ENCODE measurements at regions not wholly inside any gene's neighbourhood (a gene's known extent, or its start where the extent isn't known, plus 50 kb on each side); places are given as distances from the start of the nearest gene placed in this dataset.
"Not testable (repeated sequence)": the region's sequence is repeated elsewhere in the genome, so short reads cannot be mapped to it uniquely, and the experiment has no call there.

DNA sequence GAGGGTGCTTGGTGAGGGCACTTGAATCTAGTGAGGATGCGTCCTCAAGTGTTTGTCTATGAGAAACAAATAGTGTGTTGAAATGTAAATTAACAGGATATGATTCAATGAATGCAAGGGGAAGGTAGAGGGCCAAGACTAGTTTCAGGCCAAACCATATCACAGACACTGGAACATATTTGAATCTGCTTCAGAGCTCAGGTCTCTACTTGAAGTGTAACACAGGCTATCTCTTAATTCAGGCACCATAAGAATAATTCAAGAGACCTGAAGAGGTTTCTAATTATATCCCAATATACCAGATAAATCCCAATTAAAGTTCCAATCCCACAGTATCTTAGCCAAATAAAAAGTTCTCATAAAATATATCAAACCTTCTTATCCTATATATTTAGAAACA is 146.5 kb upstream of the INTU start:
- Mint-ChIP-seq H3K36me3 (no peaks in the 10 kb centered on the region), H3K4me1 (peaks cover 27% of the 10 kb centered on the region), H3K4me3 (no peak overlapping the region), H3K9me3 (no peaks in the 10 kb centered on the region), H3K27me3 (ENCODE audit: low read depth) (no peaks in the 10 kb centered on the region), H3K27ac (no peak overlapping the region)
- CTCF ChIA-PET: interaction anchor here (1.5 kb wide), 1 partner anchor 100 kb away, joined by 3 read pairs; no protein-coding TSS in a partner anchor
- no peak for TF ChIP-seq FOXJ3 (CRISPR knock-in tag; IDR thresholded peaks at IDR 0.05; ENCODE audit: borderline replicate concordance)
- TF ChIP-seq KAT7 (CRISPR knock-in tag; IDR thresholded peaks at IDR 0.05; ENCODE audit: borderline replicate concordance): no peak
- no peak for TF ChIP-seq ETV6 (CRISPR knock-in tag; IDR thresholded peaks at IDR 0.05)
- no peak for TF ChIP-seq NR1H2 (CRISPR knock-in tag; IDR thresholded peaks at IDR 0.05)
- TF ChIP-seq NR3C1 (CRISPR knock-in tag; conservative IDR thresholded peaks at IDR 0.05; ENCODE audit: low read depth): no peak
- TF ChIP-seq FOXP1 (CRISPR knock-in tag; IDR thresholded peaks at IDR 0.05; ENCODE audit: borderline replicate concordance): no peak
- TF ChIP-seq ZBTB21 (CRISPR knock-in tag; IDR thresholded peaks at IDR 0.05; ENCODE audit: borderline replicate concordance): no peak
- no peak for TF ChIP-seq ATF1 (CRISPR knock-in tag; IDR thresholded peaks at IDR 0.05)
- TF ChIP-seq ZNF317 (CRISPR knock-in tag; IDR thresholded peaks at IDR 0.05; ENCODE audit: borderline replicate concordance, low read depth): no peak
- TF ChIP-seq SMAD4 (CRISPR knock-in tag; IDR thresholded peaks at IDR 0.05): no peak
- no peak for TF ChIP-seq RELA (CRISPR knock-in tag; IDR thresholded peaks at IDR 0.05; ENCODE audit: borderline replicate concordance)
- TF ChIP-seq ZNF423 (CRISPR knock-in tag; IDR thresholded peaks at IDR 0.05): no peak
- TF ChIP-seq MYBL2 (CRISPR knock-in tag; IDR thresholded peaks at IDR 0.05): no peak
- TF ChIP-seq, protein P1, sequence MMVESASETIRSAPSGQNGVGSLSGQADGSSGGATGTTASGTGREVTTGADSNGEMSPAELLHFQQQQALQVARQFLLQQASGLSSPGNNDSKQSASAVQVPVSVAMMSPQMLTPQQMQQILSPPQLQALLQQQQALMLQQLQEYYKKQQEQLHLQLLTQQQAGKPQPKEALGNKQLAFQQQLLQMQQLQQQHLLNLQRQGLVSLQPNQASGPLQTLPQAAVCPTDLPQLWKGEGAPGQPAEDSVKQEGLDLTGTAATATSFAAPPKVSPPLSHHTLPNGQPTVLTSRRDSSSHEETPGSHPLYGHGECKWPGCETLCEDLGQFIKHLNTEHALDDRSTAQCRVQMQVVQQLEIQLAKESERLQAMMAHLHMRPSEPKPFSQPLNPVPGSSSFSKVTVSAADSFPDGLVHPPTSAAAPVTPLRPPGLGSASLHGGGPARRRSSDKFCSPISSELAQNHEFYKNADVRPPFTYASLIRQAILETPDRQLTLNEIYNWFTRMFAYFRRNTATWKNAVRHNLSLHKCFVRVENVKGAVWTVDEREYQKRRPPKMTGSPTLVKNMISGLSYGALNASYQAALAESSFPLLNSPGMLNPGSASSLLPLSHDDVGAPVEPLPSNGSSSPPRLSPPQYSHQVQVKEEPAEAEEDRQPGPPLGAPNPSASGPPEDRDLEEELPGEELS (CRISPR knock-in tag; IDR thresholded peaks at IDR 0.05): no peak
- TF ChIP-seq JUN (CRISPR knock-in tag; IDR thresholded peaks at IDR 0.05): no peak
- no peak for TF ChIP-seq SP1 (CRISPR knock-in tag; conservative IDR thresholded peaks at IDR 0.05)
- TF ChIP-seq GTF2I (CRISPR knock-in tag; conservative IDR thresholded peaks at IDR 0.05): no peak
- TF ChIP-seq GRHL2 (CRISPR knock-in tag; IDR thresholded peaks at IDR 0.05; ENCODE audit: insufficient replicate concordance, severe bottlenecking): no peak
- POLR2A ChIA-PET: no interaction called here
- DNase-seq (ENCODE audit: low spot score) (no peak), ATAC-seq (peak; percentile 59)

DNA sequence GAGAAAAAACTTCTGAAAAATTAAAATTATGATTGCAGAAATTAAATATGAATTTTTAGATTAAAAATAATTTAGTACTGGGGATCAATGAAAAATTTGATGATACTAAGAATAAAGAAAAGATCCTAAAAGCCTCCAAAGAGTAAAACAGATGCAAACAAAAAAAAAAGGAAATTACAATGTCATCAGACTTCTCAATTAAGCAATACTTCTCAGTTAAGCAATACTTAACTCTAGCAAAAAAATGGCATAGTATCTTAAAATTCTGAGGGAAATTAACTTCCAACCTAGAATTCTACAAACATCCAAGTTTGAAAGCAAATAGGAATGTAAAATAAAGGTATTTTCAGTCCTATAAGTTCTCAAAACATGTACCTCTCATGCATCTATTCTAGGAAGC is 141.2 kb upstream of the INTU start:
- CTCF ChIA-PET: no interaction called here
- TF ChIP-seq SOX15 (CRISPR knock-in tag; IDR thresholded peaks at IDR 0.05): no peak
- TF ChIP-seq, protein P2, sequence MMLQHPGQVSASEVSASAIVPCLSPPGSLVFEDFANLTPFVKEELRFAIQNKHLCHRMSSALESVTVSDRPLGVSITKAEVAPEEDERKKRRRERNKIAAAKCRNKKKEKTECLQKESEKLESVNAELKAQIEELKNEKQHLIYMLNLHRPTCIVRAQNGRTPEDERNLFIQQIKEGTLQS (CRISPR knock-in tag; conservative IDR thresholded peaks at IDR 0.05): no peak
- TF ChIP-seq ZNF671 (CRISPR knock-in tag; IDR thresholded peaks at IDR 0.05): no peak
- TF ChIP-seq NFYB (CRISPR knock-in tag; conservative IDR thresholded peaks at IDR 0.05; ENCODE audit: low read depth): no peak
- no peak for TF ChIP-seq SP1 (CRISPR knock-in tag; conservative IDR thresholded peaks at IDR 0.05)
- TF ChIP-seq, protein P3, sequence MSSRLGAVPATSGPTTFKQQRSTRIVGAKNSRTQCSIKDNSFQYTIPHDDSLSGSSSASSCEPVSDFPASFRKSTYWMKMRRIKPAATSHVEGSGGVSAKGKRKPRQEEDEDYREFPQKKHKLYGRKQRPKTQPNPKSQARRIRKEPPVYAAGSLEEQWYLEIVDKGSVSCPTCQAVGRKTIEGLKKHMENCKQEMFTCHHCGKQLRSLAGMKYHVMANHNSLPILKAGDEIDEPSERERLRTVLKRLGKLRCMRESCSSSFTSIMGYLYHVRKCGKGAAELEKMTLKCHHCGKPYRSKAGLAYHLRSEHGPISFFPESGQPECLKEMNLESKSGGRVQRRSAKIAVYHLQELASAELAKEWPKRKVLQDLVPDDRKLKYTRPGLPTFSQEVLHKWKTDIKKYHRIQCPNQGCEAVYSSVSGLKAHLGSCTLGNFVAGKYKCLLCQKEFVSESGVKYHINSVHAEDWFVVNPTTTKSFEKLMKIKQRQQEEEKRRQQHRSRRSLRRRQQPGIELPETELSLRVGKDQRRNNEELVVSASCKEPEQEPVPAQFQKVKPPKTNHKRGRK (CRISPR knock-in tag; IDR thresholded peaks at IDR 0.05; ENCODE audit: borderline replicate concordance): no peak
- no peak for ATAC-seq
- Mint-ChIP-seq H3K27ac (no peak overlapping the region), H3K4me1 (peaks cover 18% of the 10 kb centered on the region), H3K36me3 (no peaks in the 10 kb centered on the region), H3K9me3 (no peaks in the 10 kb centered on the region), H3K27me3 (ENCODE audit: low read depth) (no peaks in the 10 kb centered on the region), H3K4me3 (no peak overlapping the region)
- DNase-seq (ENCODE audit: low spot score): no peak
- POLR2A ChIA-PET: no interaction called here

DNA sequence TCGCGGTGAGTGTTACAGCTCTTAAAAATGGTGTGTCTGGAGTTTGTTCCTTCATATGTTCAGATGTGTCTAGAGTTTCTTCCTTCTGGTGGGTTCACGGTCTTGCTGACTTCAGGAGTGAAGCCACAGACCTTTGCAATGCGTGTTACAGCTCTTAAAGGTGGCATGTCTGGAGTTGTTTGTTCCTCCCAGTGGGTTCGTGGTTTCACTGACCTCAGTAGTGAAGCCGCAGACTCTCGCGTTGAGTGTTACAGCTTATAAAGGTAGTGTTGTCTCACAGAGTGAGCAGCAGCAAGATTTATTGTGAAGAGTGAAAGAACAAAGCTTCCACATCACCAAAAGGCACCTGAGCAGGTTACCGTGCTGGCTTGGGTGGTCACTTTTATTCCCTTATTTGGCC is 135.9 kb upstream of the INTU start:
- ATAC-seq; CTCF ChIA-PET; DNase-seq (ENCODE audit: low spot score); H3K36me3 Mint-ChIP-seq; H3K27ac Mint-ChIP-seq; H3K4me3 Mint-ChIP-seq; POLR2A ChIA-PET; H3K27me3 Mint-ChIP-seq (ENCODE audit: low read depth): not testable (repeated sequence)
- peaks cover 10% of the 10 kb centered on the region for H3K9me3 Mint-ChIP-seq
- peaks cover 11% of the 10 kb centered on the region for H3K4me1 Mint-ChIP-seq
